Muscle layer of duodenum (tissue), 2 donors: ENCODE measurements at regions not wholly inside any gene's neighbourhood (a gene's known extent, or its start where the extent isn't known, plus 50 kb on each side); places are given as distances from the start of the nearest gene placed in this dataset.

Experiments used
- H3K27ac ChIP-seq: one replicate; pipeline ENCODE4 v1.7.0; 2013; ENCODE audit warnings: mild to moderate bottlenecking, low read length
- H3K27me3 ChIP-seq: one replicate; pipeline ENCODE4 v1.7.0; 2013; ENCODE audit warnings: low read depth, mild to moderate bottlenecking, control low read depth, low read length
- H3K36me3 ChIP-seq, 2 donors: one replicate each; pipeline ENCODE4 v1.7.0; 2013; ENCODE audit warnings: low read length in 2 of 2, control low read depth in 1 of 2, mild to moderate bottlenecking in 1 of 2; ENCODE audit not compliant: insufficient read depth in 2 of 2, control insufficient read depth in 1 of 2
- H3K4me1 ChIP-seq, 2 donors: one replicate each; pipeline ENCODE4 v1.7.0; 2013; ENCODE audit warnings: low read length in 2 of 2, mild to moderate bottlenecking in 2 of 2, control low read depth in 1 of 2, moderate library complexity in 1 of 2; ENCODE audit not compliant: insufficient read depth in 2 of 2, control insufficient read depth in 1 of 2
- H3K4me3 ChIP-seq, 2 donors: one replicate each; pipeline ENCODE4 v1.7.0; 2013; ENCODE audit warnings: low read length in 2 of 2, low read depth in 1 of 2, mild to moderate bottlenecking in 1 of 2
- H3K9me3 ChIP-seq, 2 donors: one replicate each; pipeline ENCODE4 v1.7.0; 2013; ENCODE audit warnings: low read length in 2 of 2, control low read depth in 1 of 2, mild to moderate bottlenecking in 1 of 2; ENCODE audit not compliant: control insufficient read depth in 1 of 2
- donor health status: healthy.

DNA sequence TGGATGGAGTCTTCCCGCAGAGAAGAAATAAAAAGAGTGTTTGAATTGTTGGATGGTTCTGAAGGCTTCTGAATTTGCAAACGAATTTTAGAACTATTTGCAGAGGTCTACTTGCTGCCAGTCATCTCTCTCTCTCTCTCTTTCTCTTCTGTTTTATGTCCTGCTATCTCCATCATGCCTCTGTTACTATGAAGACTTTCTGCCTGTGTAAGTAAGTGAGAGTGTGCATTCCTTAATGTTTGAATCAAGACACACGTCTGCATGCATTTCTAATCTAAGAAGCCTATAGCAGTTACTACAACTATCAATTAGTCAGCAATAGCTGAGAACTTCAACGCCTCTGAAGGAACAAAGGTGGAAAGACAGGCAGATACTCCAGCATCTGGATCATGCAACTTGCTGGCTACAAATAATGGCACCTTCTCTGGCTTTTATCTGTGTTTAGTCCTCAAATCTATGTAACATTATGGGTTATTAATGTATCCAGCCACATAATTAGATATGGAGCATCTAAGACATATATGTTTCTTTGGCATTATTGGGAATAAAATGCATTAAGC lies 191.5 kb upstream of the BLID start:
- no peaks in the 10 kb centered on the region for H3K27me3 ChIP-seq
- H3K9me3 ChIP-seq = no peaks in the 10 kb centered on the region
- H3K27ac ChIP-seq = no peak overlapping the region
- peaks cover 0 to 13% of the 10 kb centered on the region in 2 donors for H3K4me1 ChIP-seq
- H3K4me3 ChIP-seq = peak overlapping the region; percentile 2 to 50
- H3K36me3 ChIP-seq = no peaks in the 10 kb centered on the region

DNA sequence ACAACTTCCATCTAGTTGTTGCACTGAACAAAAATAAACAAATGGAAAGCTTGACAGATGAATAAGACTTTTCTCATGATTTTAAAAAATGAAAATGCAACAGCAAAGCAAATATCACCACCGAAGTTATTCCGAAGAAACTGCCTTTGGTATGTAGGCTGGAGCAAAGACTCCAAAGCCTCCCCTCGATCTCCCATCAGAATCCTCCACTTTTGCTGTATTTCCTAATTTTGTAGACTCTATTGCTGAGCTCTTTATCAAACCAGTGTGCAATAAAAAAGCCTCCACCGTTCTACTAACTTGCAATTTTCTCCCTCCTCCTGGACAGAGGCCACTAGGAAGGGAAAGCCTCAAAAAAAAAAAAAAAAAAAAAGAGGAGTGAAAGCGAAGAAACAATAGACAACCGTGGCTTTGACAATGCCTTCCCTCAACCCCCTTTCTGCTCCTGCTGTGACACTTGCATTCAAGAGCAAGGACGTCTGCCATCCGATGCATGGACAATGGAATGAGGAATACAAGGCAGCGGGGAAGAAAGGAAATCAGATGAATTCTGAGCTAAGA lies 190.9 kb upstream of the BLID start:
- Histone ChIP-seq H3K36me3 (no peaks in the 10 kb centered on the region), H3K4me3 (no peak overlapping the region), H3K4me1 (peaks cover 0 to 13% of the 10 kb centered on the region in 2 donors), H3K27me3 (no peaks in the 10 kb centered on the region), H3K9me3 (no peaks in the 10 kb centered on the region), H3K27ac (no peak overlapping the region)

DNA sequence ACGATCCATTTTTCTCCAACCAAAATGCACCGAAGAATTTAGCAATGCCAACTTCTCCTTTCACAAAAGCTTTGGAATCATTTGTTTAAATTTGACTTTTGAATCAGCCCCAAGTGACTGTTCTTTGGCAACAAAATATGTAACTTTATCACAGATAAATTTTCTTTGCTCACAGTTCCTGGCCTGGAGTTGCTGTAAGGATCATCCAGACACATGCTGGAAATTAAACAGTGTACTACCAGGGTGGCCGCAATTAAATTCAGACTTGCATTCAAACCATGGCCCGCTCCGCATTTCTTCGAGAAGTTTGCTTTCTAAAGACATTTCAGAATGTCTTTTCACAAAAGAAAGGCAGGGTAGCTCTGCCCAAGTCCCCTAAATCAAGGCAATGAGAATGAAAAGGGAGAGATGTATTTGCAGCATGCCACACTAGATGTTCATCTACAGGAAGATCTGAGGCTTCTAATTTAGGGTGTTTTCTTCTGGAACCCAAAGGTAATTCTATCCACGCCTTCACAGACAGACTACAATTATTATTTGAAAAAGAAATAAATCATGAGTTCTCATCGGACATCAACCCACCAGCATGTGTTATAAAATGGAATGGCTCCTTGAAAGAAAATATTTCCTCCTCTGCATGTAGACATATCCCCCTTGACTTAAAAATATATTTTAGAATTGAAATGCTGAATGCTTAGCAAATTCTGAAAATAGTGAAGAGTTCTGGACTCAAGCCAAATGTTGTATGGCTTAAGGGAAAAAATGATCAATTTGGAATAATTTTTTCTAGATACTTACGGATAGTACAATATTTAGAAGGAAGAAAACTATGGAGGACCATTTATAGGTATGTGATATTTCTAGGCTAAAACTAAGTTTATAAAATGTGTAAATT lies 189.7 kb upstream of the BLID start:
- H3K9me3 ChIP-seq = no peaks in the 10 kb centered on the region
- H3K4me3 ChIP-seq = no peak overlapping the region
- no peaks in the 10 kb centered on the region for H3K27me3 ChIP-seq
- no peaks in the 10 kb centered on the region for H3K36me3 ChIP-seq
- no peak overlapping the region for H3K27ac ChIP-seq
- peaks cover 0 to 13% of the 10 kb centered on the region in 2 donors for H3K4me1 ChIP-seq

DNA sequence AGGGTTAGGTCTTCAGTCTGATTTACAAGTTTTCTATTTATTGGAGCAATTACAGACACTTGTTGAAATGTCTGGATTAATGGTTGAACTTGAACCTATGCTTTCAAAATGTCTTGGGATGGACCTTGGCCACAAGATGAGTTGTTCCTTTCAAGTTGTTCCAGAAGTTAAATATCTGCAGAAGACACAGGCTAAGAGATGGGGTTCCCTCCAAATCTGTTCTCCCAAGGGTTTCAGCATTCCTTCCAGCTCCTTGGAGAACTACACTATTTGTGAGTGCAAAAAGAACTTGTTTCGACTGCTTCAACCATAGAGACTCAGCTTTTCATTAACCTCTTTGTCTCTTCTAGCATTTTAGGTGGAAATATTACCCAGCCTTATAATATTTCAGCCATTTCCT lies 189.0 kb upstream of the BLID start:
- Histone ChIP-seq H3K36me3 (no peaks in the 10 kb centered on the region), H3K27me3 (no peaks in the 10 kb centered on the region), H3K9me3 (no peaks in the 10 kb centered on the region), H3K4me1 (peaks cover 0 to 13% of the 10 kb centered on the region in 2 donors), H3K27ac (no peak overlapping the region), H3K4me3 (no peak overlapping the region)

DNA sequence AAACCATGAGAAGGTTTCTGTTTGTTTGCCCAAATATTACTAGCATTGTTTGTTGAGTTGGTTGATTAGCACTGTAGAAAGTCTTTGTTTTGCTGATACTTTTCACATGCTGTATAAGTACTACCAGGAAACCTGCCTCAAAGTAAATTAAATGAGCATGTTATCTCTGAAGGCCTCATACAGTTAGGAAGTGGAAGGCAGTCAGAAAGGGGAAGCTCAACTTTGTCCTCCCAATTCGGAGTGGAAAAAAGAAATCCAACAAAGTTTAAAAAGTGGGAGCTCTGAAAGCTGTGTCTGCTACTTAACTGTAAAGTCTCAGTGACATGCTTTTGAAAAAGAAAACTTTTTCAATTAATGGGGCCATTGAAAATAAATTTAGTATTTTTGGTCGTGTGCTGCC lies 188.3 kb upstream of the BLID start:
- Histone ChIP-seq H3K9me3 (no peaks in the 10 kb centered on the region), H3K4me1 (peaks cover 0 to 13% of the 10 kb centered on the region in 2 donors)

DNA sequence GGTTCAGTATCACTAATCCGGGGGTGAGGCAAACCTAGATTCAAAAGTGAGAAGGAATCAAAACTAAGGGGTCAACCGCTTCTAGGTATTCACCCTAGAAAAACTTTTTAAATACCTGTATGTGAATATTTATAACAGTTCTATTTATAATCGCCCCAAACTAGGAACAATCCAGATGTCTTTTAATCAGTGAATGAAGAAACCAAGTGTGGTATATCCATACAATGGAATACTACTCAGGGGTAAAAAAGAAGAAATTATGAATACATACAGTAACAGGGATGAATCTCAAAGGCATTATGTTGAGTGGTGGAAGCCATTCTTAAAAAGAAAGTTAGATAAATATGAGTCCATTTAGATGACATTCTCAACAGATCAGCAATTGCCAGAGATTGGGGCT lies 178.0 kb upstream of the BLID start:
- Histone ChIP-seq H3K4me3 (no peak overlapping the region), H3K27me3 (no peaks in the 10 kb centered on the region), H3K27ac (no peak overlapping the region), H3K4me1 (no peaks in the 10 kb centered on the region), H3K36me3 (peaks cover 0 to 5% of the 10 kb centered on the region in 2 donors), H3K9me3 (peaks cover 0 to 16% of the 10 kb centered on the region in 2 donors)

More for the DNA sequence above, 188.3 kb upstream of the BLID start:
- no peak overlapping the region for H3K27ac ChIP-seq
- H3K4me3 ChIP-seq = no peak overlapping the region
- no peaks in the 10 kb centered on the region for H3K27me3 ChIP-seq
- H3K36me3 ChIP-seq = no peaks in the 10 kb centered on the region

DNA sequence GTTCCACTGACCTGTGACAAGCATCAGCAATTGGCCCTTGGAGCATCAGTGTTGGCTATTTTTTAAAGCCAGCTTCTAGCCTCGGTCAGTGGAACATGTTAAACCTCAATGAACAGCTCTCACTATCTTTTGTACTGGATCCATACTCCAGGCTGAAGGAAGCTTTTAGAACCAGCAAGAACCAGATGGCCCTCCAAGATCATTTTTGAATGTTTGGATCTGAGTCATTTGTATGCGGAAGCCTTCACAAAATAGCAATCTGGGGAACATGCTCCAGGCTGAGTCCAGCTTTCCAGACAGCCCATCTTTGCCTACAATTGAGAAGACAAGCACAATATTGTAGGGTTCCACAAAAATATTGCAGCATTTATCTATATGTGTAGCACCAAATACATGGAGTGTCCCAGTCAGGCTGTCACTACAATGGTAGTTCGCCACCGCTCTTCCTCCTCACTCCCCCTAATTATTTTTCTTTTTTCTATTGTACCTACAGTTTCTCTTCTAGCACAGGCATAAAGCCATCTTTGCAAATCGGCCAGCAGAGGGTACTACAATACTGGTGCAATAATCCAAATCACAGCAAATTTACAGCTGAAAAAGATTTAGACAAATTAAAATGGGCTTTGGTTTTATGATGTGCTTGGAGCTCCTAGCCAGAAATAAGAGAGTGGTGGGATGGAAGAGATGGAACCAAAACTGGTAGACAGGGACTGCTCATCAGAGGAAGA lies 177.4 kb upstream of the BLID start:
- H3K27me3 ChIP-seq = no peaks in the 10 kb centered on the region
- H3K4me3 ChIP-seq = no peak overlapping the region
- H3K9me3 ChIP-seq = peaks cover 0 to 10% of the 10 kb centered on the region in 2 donors
- no peaks in the 10 kb centered on the region for H3K36me3 ChIP-seq
- H3K4me1 ChIP-seq = no peaks in the 10 kb centered on the region
- no peak overlapping the region for H3K27ac ChIP-seq

DNA sequence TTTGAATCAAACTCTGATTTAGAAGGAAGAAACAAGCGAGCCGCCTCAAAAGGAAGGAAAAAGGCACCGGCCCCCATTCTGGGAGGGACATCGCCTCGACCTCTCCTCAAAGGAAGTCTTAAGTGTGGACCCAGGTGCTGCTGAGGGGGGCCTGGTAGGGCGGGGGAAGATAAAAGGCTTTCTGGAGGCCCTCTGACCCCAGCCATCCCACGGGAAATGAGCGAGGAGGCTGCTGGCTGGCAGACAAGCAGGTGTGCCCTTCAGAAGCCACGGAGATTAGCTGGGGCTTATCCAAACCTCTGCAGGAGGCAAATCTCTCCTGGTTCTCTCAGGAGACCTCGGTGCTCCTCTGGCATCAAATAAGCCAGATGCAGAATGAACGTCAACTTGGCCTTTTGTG lies 171.4 kb upstream of the BLID start:
- no peak overlapping the region for H3K27ac ChIP-seq
- no peaks in the 10 kb centered on the region for H3K27me3 ChIP-seq
- no peak overlapping the region for H3K4me3 ChIP-seq
- no peaks in the 10 kb centered on the region for H3K36me3 ChIP-seq
- H3K9me3 ChIP-seq = no peaks in the 10 kb centered on the region
- no peaks in the 10 kb centered on the region for H3K4me1 ChIP-seq

DNA sequence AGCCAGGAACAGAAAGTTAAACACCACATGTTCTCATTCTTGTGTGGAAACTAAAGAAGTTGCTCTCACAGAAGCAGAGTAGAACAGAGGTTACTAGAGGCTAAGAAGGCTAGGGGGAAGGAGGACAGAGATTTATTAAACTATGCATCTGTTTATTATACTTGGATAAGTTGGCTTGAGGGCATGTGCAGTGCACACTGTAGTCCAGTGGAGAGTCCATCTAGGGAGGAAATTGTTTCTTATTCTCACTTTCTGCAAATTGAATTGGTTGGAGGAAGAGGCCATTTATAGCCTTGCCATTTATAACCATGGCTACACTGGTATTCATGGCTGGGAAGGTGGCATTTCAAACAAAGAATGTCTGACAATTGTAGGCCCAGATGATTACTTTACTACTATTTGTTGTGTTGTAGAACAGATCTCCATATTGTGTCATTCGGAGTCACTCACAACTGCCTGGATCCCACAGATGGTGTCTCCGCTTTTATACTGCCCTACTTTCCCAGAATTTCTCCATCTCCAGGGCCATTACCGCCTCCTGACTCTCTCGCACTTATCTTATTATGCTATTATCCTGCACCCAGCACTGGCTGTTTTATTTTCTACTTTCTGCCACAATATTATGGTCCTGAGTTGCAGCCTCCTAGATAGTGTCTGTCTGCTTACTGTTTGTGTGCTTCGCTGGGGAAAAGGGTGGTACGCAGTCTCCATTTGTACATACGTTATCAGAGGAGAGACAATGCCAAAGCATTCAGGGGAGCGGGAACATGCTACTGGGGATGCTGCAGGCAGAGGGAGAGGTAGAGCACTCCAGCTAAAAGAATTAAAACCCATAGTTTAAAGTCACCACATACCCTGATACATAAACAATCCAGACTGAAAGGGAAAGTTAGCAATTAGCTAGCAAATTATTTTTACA lies 169.3 kb upstream of the BLID start:
- H3K9me3 ChIP-seq = no peaks in the 10 kb centered on the region
- H3K4me3 ChIP-seq = no peak overlapping the region
- no peaks in the 10 kb centered on the region for H3K36me3 ChIP-seq
- H3K4me1 ChIP-seq = no peaks in the 10 kb centered on the region
- H3K27me3 ChIP-seq = no peaks in the 10 kb centered on the region
- H3K27ac ChIP-seq = no peak overlapping the region

DNA sequence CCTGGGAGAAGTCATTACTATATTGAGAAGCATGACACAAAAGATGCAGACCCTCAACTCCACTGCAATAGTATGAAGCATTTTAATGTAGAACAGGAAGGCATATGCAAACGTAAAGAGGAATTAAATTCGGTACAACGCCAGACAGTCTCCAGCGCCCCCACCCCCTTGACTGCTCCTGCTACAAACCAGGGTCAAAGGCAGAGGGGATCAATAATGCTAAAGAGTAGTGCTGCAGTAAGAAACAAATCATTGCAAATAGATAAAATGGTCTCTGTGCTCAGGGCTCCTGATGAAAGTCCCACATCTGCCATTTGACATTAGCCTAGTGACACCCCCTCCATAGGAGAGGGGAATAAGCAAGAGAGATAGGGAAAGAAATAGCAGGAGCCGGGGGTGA lies 164.9 kb upstream of the BLID start:
- no peak overlapping the region for H3K27ac ChIP-seq
- H3K9me3 ChIP-seq = no peaks in the 10 kb centered on the region
- no peaks in the 10 kb centered on the region for H3K27me3 ChIP-seq
- no peaks in the 10 kb centered on the region for H3K4me1 ChIP-seq
- H3K4me3 ChIP-seq = no peak overlapping the region
- H3K36me3 ChIP-seq = no peaks in the 10 kb centered on the region
